Choroid plexus epithelial cell (primary cell): ENCODE measurements at regions not wholly inside any gene's neighbourhood (a gene's known extent, or its start where the extent isn't known, plus 50 kb on each side); places are given as distances from the start of the nearest gene placed in this dataset.
"Not testable (repeated sequence)": the region's sequence is repeated elsewhere in the genome, so short reads cannot be mapped to it uniquely, and the experiment has no call there.

Source experiments
- DNase-seq: peaks from one replicate; pipeline ENCODE4 v3.0.0-alpha.2; 2010; ENCODE audit warnings: low read depth
- H3K4me3 ChIP-seq: 2 replicates; pipeline ENCODE4 v1.5.1; 2011; ENCODE audit warnings: low read depth, mild to moderate bottlenecking, control low read depth, low read length, moderate library complexity
- TF ChIP-seq, protein P1 (sequence below): conservative IDR thresholded peaks from 2 replicates; pipeline ENCODE4 v1.5.1; 2011; ENCODE audit warnings: low read depth, mild to moderate bottlenecking, control low read depth, inconsistent platforms, low read length, moderate library complexity

DNA sequence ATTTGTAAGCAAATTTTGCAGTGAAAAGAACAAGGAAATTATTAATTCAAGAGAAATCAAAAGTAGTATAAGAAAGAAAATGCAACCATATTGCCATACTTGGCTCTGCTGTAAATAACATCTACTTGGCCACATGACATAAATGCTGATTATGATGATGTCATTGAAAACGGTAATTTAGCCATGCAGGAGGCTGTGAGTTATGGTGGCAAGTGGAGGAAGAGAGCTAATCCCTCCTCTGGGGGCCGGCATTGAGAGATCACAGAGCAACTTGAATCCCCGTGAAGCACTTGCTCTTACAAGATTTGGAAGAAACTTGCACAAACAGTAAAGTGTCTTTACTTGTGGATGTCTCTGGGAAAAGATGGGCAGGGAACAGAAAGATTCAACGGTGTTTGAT is 456.6 kb downstream of the PREX1 start:
- H3K4me3 ChIP-seq, result no peak overlapping the region
- TF ChIP-seq, protein P1, sequence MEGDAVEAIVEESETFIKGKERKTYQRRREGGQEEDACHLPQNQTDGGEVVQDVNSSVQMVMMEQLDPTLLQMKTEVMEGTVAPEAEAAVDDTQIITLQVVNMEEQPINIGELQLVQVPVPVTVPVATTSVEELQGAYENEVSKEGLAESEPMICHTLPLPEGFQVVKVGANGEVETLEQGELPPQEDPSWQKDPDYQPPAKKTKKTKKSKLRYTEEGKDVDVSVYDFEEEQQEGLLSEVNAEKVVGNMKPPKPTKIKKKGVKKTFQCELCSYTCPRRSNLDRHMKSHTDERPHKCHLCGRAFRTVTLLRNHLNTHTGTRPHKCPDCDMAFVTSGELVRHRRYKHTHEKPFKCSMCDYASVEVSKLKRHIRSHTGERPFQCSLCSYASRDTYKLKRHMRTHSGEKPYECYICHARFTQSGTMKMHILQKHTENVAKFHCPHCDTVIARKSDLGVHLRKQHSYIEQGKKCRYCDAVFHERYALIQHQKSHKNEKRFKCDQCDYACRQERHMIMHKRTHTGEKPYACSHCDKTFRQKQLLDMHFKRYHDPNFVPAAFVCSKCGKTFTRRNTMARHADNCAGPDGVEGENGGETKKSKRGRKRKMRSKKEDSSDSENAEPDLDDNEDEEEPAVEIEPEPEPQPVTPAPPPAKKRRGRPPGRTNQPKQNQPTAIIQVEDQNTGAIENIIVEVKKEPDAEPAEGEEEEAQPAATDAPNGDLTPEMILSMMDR, result no peak
- DNase-seq, result no peak

DNA sequence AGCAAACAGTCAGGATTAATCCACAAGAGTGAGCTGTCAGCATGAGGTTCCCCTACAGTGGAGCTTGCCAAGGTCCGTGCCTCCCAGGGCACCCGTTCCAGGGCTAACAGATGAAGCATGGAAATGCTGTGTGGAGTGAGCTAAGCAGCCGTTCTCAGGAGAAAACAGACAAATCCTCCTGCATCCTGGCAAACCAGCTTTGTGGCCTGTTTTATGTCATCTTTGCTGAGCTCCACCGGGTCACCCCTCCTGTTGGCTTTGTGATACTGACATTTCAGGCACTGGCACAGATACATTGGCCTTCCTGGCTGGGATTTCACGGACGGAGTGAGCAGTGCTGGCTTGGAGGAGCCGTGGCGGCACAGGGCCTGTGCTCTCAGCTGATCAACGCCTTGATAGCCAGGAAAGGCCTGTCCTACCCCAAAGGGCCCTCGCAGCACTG is 459.2 kb downstream of the PREX1 start:
- H3K4me3 ChIP-seq, DNase-seq: not testable (repeated sequence)

DNA sequence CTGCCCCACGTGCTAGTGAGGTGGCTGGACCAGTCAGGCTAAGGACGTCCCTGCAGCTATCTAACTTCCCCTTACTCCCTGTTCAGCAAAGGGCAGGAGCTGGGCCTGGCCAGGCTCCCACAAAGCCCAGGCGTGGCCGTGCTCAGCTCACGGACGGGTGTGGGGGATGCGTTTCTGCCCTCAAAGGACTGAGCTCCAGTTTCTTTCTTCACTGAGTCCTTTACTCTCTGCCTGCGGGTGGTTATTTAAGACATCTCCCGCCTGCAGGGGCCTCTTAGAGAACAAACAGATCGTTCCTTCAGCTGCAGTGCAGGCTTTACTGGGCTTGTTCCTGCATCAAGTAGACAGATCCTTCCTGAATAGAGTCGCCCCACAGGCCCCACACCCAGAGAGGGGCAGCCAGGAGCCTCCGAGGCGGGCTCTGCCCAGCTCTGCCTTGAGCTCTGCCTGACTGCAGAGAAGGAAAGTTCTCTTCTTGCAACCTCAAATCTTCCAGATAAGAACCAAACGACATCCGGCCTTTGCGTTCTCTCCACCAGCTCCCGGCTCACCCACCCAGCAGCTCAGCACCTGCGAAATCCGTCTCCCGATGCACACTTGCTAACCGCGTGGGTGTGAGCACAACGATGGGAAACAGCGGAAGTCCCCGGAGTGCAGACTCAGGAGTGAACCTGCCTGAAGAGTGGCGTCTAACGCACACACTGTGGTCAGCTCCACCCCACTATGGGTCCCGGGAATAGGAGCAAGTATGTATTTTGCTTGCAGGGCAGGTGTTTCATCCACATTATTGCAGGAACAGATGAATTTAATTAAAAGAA is 460.0 kb downstream of the PREX1 start:
- H3K4me3 ChIP-seq, result not testable (repeated sequence)
- DNase-seq, result peak; percentile 8

DNA sequence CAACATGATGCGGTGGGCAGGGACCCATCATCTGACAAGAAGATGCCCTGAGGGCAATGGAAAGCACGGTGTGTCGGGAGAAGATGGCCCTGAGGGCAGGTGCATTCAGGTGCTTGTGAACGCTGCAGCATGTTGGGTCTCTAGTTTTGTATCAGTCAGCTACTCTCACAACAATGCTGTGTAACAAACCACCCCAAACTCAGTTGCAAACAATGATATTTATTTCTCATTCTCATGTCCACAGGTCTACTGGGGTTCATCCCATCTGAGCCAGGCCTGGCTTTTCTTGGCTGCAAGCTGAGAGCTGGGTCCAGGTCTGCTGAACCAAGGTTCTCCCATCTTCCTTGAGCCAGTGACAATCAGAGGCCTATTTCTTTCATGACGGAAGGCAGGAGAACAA is 461.6 kb downstream of the PREX1 start:
- TF ChIP-seq, protein P1, result no peak
- no peak for DNase-seq
- H3K4me3 ChIP-seq, result no peak overlapping the region

DNA sequence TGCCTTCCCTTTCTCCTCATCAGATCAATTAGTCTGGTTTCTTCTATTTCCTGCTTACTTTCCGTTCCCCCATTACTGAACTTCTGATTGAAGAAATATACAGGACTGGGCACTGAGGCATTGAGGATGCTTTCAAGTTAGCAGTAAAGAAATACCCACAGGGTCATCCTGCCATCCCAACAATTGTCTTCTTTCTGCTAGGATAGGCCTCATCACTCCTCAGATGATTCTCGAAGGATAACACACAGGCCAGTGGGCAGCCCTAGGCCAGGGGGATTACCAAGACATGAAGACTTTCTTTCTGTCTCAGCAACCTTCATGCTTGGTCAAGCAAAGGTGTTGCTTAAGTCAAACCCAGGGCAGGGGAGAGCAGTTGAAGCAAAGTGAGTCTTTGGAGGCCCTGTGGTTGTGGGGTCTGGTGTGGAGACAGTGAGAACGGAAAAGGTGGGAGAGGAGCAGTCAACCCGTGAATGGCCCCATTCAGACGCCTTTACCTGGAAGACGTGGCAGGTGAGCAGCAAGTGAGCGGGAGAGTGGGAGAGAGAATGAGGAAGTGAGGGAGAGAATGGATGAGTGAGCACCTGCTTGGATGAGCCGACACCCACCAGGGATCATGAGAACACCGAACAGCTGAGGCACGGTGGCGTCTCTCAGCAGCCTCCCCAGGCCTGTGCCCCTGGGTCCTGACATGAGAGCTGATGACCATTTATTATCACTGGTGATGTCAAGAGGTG is 462.9 kb downstream of the PREX1 start:
- DNase-seq, result no peak
- no peak overlapping the region for H3K4me3 ChIP-seq
- TF ChIP-seq, protein P1, result no peak

DNA sequence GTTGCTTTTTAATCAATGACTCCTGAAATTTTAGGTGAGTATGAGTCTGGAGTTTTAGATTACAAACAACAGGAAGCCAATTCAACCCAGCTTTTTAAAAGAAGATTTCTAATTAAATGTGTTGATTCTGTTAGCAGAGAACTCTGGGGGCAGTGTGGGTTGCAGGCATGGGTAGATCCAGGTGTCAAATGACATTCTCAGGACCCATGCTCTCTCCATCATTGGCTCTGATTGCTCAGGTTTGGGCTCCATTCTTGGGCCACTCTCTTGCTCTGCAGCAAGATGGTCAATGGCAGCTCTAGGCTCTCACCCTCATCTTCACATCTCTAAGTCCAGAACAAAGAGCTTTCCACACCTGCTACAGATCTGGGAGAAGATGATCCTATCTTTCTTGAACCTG is 463.7 kb downstream of the PREX1 start:
- DNase-seq, result no peak

DNA sequence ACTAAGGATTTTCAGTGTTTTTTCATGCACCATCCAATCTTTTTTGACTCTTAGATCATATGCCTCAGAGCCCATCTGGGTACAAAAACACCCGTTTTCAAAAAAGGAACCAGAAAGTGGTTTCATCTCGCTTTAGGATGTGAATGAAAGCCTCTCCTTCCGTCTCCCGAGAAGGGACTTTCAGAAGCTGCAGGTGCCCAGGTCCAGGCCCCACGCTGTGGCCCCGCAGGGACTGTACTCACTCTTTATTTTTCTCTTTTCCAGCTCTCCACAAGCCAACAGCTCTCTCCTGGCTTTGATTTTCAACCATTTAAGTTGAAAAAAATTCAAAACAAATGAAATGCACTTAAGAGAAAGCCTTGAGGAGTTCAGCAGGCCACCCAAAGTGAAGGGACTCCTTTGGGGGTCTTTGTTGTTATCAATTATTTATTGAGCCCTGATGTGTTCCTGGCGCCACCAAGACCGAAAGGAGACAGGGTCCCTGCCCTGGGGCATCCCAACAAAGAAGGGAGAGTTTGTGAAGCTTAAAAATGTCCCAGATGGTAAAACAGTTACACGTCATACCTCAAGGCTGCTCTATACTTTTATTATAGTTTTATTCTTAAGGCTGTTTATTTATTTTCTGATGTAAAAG is 467.3 kb downstream of the PREX1 start:
- TF ChIP-seq, protein P1, result no peak
- no peak overlapping the region for H3K4me3 ChIP-seq

More for the DNA sequence above, 463.7 kb downstream of the PREX1 start:
- no peak overlapping the region for H3K4me3 ChIP-seq
- TF ChIP-seq, protein P1, result no peak

More for the DNA sequence above, 467.3 kb downstream of the PREX1 start:
- no peak for DNase-seq
